Endothelial cell of umbilical vein (primary cell): ENCODE measurements at regions not wholly inside any gene's neighbourhood (a gene's known extent, or its start where the extent isn't known, plus 50 kb on each side); places are given as distances from the start of the nearest gene placed in this dataset.

Experiments used
- BruUV-seq: library from RNA; stranded (reverse); fragments of 400-500 nt; replicated peaks from 2 replicates; lab custom pipeline; 2021; lab: Mats Ljungman, UMichigan
- CTCF ChIA-PET: fragments of 300-600, 350-600 bp; sonication (Branson Sonifier 250); formaldehyde crosslinking; loops from one replicate; lab custom pipeline; 2021; ENCODE audit warnings: antibody characterized with exemption, inconsistent platforms; lab: Charles Lee
- POLR2A ChIA-PET: fragments of 300-600, 350-600 bp; sonication (Branson Sonifier 250); formaldehyde crosslinking; loops from one replicate; lab custom pipeline; 2021; ENCODE audit warnings: antibody characterized with exemption, inconsistent platforms; lab: Charles Lee
- DNase-seq: peaks from one replicate; pipeline ENCODE4 v3.0.0-alpha.2; 2011; ENCODE audit warnings: low read depth, low spot score
- FAIRE-seq: peaks from 2 replicates; lab custom pipeline; 2011; peaks lifted over from hg19 to GRCh38; lab: Jason Lieb, UNC
- H2AFZ ChIP-seq: 2 replicates; pipeline ENCODE4 v1.6.0; 2012; ENCODE audit warnings: low read depth, low read length, control low read depth, inconsistent platforms
- H3K27ac ChIP-seq: 2 replicates; pipeline ENCODE4 v1.5.1; 2011; ENCODE audit warnings: low read depth, mild to moderate bottlenecking, control low read depth, low read length, moderate library complexity; ENCODE audit not compliant: insufficient read depth
- H3K27me3 ChIP-seq, 2 experiments: 2 replicates each; pipeline versions ENCODE4 v1.6.0 to v1.6.1; 2011; ENCODE audit warnings: low read length in 2 of 2, mixed read lengths in 1 of 2; ENCODE audit not compliant: control insufficient read depth in 2 of 2, insufficient read depth in 2 of 2
- H3K36me3 ChIP-seq, 2 experiments: 2 replicates in 1 of 2; 3 replicates in 1 of 2; pipeline ENCODE4 v1.5.1; 2011; ENCODE audit warnings: low read length in 2 of 2, mild to moderate bottlenecking in 1 of 2, moderate library complexity in 1 of 2; ENCODE audit not compliant: control insufficient read depth in 2 of 2, insufficient read depth in 2 of 2; ENCODE audit errors: extremely low read depth in 1 of 2
- H3K4me1 ChIP-seq: 3 replicates; pipeline ENCODE4 v1.5.1; 2011; ENCODE audit warnings: mild to moderate bottlenecking, low read length; ENCODE audit not compliant: control insufficient read depth, insufficient read depth; ENCODE audit errors: extremely low read depth
- H3K4me2 ChIP-seq: 2 replicates; pipeline ENCODE4 v1.6.1; 2011; ENCODE audit warnings: low read length, control low read depth, mixed read lengths; ENCODE audit not compliant: insufficient read depth
- H3K4me3 ChIP-seq, 3 experiments: fragments of 200-600 bp in 1 of 3; sonication (generic), shearing (Covaris generic) in 1 of 3; replicated peaks in 1 of 3; 2 replicates each; pipeline ENCODE4 v1.5.1; 2011 to 2016; ENCODE audit warnings: control low read depth in 3 of 3, low read length in 3 of 3, mild to moderate bottlenecking in 2 of 3, inconsistent platforms in 1 of 3, low read depth in 1 of 3, moderate library complexity in 1 of 3; ENCODE audit not compliant: insufficient read depth in 1 of 3
- H3K79me2 ChIP-seq: 2 replicates; pipeline ENCODE4 v1.6.0; 2012; ENCODE audit warnings: low read length, inconsistent platforms; ENCODE audit not compliant: control insufficient read depth, insufficient read depth
- H3K9ac ChIP-seq: replicated peaks from 2 replicates; pipeline ENCODE3; 2011; ENCODE audit warnings: low read length, control low read depth; ENCODE audit not compliant: insufficient read depth; ENCODE audit errors: extremely low read depth
- H3K9me1 ChIP-seq: replicated peaks from 3 replicates; pipeline ENCODE4 v1.6.0; 2011; ENCODE audit warnings: mild to moderate bottlenecking, low read length; ENCODE audit not compliant: control insufficient read depth, insufficient read depth; ENCODE audit errors: extremely low read depth
- H3K9me3 ChIP-seq: replicated peaks from 2 replicates; pipeline ENCODE4 v1.5.1; 2012; ENCODE audit warnings: low read length, inconsistent platforms; ENCODE audit not compliant: control insufficient read depth, insufficient read depth
- H4K20me1 ChIP-seq: replicated peaks from 2 replicates; pipeline ENCODE3; 2011; ENCODE audit warnings: mild to moderate bottlenecking, low read length; ENCODE audit not compliant: control insufficient read depth, insufficient read depth; ENCODE audit errors: extremely low read depth
- EZH2 ChIP-seq: IDR thresholded peaks from 2 replicates; pipeline ENCODE4 v1.6.1; 2012; ENCODE audit warnings: borderline replicate concordance, low read depth, mild to moderate bottlenecking, moderate library complexity, low read length, inconsistent platforms; ENCODE audit not compliant: severe bottlenecking
- FOS ChIP-seq: IDR thresholded peaks from 2 replicates; pipeline ENCODE4 v1.6.1; 2011; ENCODE audit warnings: mild to moderate bottlenecking, low read length, moderate library complexity, borderline replicate concordance; ENCODE audit not compliant: insufficient read depth
- GATA2 ChIP-seq: IDR thresholded peaks from 2 replicates; pipeline ENCODE4 v1.7.0; 2011; ENCODE audit warnings: low read depth, mild to moderate bottlenecking, moderate library complexity, mixed read lengths, low read length; ENCODE audit not compliant: insufficient read length, insufficient read depth
- JUN ChIP-seq: IDR thresholded peaks from 2 replicates; pipeline ENCODE4 v1.6.1; 2011; ENCODE audit warnings: borderline replicate concordance, low read depth; ENCODE audit not compliant: insufficient read length, insufficient read depth
- MYC ChIP-seq: IDR thresholded peaks from one replicate; pipeline ENCODE4 v1.6.1; 2011; ENCODE audit warnings: mild to moderate bottlenecking, low read depth, low read length
- POLR2A ChIP-seq: IDR thresholded peaks from 2 replicates; pipeline ENCODE4 v1.6.1; 2012; ENCODE audit warnings: low read depth, mild to moderate bottlenecking, control low read depth, low read length
- POLR2AphosphoS5 ChIP-seq: IDR thresholded peaks from 2 replicates; pipeline ENCODE4 v1.6.1; 2012; ENCODE audit warnings: low read depth, mild to moderate bottlenecking, control low read depth, low read length, moderate library complexity; ENCODE audit not compliant: insufficient read depth
- dilution Hi-C: fragments of 300-500 bp; cut with MboI; formaldehyde crosslinking; loops from one replicate; pipeline ENCODE4 v1.15.0; 2019; ENCODE audit warnings: low sequenced_read_pairs; ENCODE audit not compliant: extremely low pct_ligation_motif_present
- intact Hi-C: fragments of 100-400 bp; cut with micrococcal nuclease; formaldehyde crosslinking; loops from one replicate; pipeline ENCODE4 v1.10.0; 2022
- TF ChIP-seq, protein P1 (sequence below), 2 donors: IDR thresholded peaks; 1 replicate in 1 of 2; 2 replicates in 1 of 2; pipeline ENCODE4 v1.5.1; 2011; ENCODE audit warnings: low read length in 2 of 2, mild to moderate bottlenecking in 2 of 2, moderate library complexity in 2 of 2, control low read depth in 1 of 2, inconsistent platforms in 1 of 2, low read depth in 1 of 2; ENCODE audit not compliant: insufficient read depth in 1 of 2; ENCODE audit errors: extremely low read depth in 1 of 2
- TF ChIP-seq, protein P2 (sequence below): IDR thresholded peaks from 2 replicates; pipeline ENCODE4 v1.6.1; 2011; ENCODE audit not compliant: insufficient read depth, insufficient read length

DNA sequence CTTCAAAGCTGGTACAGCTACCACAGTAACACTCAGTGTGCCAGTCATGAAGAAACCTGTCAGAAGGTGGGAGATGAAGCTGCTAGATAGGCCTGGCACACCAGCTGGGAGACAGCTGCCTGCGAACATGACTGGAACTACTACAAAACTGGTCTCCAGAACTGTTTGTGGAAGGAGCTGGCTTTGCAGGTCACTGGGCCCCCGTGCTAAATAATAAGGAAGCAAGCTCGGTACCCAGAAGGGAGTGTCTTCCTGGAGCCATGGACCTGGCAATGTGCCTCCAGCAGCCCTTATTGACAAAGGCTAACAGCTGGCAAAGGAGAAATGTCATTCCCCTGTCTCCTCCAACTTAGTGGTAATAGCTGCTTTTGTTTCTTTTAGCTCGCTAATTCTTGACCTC, 1217.6 kb upstream of the LRRN3 start:
- dilution Hi-C loops (no loop called here), intact Hi-C loops (no loop called here)
- no TSS peak for BruUV-seq
- Histone ChIP-seq H3K4me1 (no peaks in the 10 kb centered on the region), H2AFZ (no peak overlapping the region), H3K4me3 (no peak overlapping the region), H4K20me1 (no peaks in the 10 kb centered on the region), H3K27me3 (no peaks in the 10 kb centered on the region), H3K36me3 (no peaks in the 10 kb centered on the region), H3K9me3 (no peaks in the 10 kb centered on the region), H3K9me1 (no peaks in the 10 kb centered on the region), H3K79me2 (no peaks in the 10 kb centered on the region), H3K4me2 (no peak overlapping the region), H3K27ac (no peak overlapping the region), H3K9ac (no peak overlapping the region)
- CTCF ChIA-PET, result no interaction called here
- FAIRE-seq (no peak), DNase-seq (no peak)
- no peak for TF ChIP-seq POLR2AphosphoS5
- no peak for TF ChIP-seq JUN
- TF ChIP-seq FOS, result no peak
- TF ChIP-seq POLR2A, result no peak
- TF ChIP-seq GATA2, result no peak
- TF ChIP-seq, protein P1, sequence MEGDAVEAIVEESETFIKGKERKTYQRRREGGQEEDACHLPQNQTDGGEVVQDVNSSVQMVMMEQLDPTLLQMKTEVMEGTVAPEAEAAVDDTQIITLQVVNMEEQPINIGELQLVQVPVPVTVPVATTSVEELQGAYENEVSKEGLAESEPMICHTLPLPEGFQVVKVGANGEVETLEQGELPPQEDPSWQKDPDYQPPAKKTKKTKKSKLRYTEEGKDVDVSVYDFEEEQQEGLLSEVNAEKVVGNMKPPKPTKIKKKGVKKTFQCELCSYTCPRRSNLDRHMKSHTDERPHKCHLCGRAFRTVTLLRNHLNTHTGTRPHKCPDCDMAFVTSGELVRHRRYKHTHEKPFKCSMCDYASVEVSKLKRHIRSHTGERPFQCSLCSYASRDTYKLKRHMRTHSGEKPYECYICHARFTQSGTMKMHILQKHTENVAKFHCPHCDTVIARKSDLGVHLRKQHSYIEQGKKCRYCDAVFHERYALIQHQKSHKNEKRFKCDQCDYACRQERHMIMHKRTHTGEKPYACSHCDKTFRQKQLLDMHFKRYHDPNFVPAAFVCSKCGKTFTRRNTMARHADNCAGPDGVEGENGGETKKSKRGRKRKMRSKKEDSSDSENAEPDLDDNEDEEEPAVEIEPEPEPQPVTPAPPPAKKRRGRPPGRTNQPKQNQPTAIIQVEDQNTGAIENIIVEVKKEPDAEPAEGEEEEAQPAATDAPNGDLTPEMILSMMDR (IDR thresholded peaks at IDR 0.05; ENCODE audit: extremely low read depth in 1 of 2, insufficient read depth in 1 of 2, low read depth in 1 of 2, low read length in 2 of 2), result no peak
- TF ChIP-seq, protein P2, sequence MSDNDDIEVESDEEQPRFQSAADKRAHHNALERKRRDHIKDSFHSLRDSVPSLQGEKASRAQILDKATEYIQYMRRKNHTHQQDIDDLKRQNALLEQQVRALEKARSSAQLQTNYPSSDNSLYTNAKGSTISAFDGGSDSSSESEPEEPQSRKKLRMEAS, result no peak
- TF ChIP-seq EZH2, result no peak
- no peak for TF ChIP-seq MYC
- POLR2A ChIA-PET, result no interaction called here
